T-helper 2 cell treated with Interferon-gamma antibody and Interleukin-4, amounts not matched to agents 100 ng/mL and 5 ng/mL, for 36 hours (primary cell): ENCODE measurements at regions not wholly inside any gene's neighbourhood (a gene's known extent, or its start where the extent isn't known, plus 50 kb on each side); places are given as distances from the start of the nearest gene placed in this dataset.

Experiments
- intact Hi-C: fragments of 100-400 bp; cut with micrococcal nuclease; formaldehyde crosslinking; loops from one replicate; pipeline ENCODE4 v1.15.1; 2023

DNA sequence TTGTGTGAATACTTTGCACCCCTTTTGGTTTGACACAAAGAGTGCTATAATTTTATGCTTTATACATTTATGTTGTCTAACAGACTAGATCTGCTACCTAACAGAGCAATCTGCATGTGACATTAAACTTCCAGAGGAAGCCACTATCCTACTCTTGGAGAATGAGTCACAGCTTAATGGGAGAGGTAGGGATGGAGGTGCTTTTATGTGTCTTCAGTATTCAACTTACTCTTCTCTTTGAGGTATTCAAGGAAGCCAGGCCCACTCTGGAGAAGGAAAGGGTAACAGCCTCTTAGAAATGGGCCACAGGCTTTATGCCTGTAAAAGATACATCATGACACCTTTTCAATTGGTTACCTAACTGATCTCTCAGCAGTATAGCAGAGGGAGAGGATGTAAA, 85.8 kb upstream of the NEUROD1 start:
- intact Hi-C loops = no loop called here

- intact Hi-C loops = no loop called here
Observed at GRCh38 chr2:181770150-181770549, 89.8 kb upstream of the NEUROD1 start.

DNA sequence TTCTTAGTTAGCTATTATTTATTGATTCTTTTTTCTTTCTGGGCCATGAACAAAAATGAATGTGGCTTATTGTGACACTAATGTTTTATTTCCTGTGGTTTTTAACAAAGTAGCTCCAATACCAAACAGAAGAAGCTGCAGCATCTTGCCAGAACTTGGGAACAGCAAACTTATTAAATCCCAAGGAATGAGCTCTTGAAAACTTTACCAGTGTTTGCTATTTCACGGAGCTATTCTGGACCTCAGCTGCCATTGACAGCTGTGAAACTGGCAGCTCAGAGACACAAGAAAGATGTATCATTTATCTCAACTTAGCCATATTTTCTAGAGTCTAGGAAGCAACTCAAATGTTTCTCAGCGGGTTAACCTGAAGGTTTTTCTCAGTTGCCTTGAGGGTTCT, 91.0 kb upstream of the NEUROD1 start:
- intact Hi-C loops = no loop called here

DNA sequence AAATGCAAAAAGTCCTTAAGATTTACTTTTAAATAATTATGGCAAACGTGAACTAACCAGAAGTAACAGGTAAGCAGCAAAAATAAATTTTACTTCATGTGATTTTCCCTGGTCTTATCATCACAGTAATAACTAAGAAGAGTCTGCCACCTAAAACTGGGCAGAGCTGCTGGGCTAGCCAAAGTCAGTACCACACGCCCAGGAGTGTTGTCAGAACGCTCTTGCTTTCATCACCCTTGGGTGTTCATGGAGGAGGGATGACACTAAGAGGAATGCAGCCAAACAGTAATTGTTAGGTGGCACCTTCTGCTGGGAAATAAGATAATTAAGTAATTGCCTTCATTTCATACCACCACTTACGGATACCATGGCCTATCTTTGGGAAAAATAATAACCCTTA, 92.0 kb upstream of the NEUROD1 start:
- intact Hi-C loops = no loop called here

- intact Hi-C loops = no loop called here
Observed at GRCh38 chr2:181772777-181773176, 92.5 kb upstream of the NEUROD1 start.

DNA sequence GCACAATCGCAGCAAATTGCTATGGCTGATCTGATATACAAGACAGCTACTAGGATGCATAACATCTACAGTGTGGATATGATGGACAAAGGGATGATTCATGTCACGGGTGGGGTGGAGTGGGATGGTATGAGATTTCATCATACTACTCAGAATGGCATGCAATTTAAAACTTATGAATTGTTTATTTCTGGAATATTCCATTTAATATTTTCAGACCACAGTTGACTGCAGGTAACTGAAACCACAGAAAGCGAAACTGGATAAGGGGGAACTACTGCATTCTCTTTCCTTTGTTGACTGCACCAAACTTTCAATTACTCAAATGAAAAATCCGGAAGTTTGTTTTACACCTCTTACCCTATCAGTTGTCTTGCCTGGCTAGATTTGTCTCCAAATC, 94.4 kb upstream of the NEUROD1 start:
- intact Hi-C loops = no loop called here

- intact Hi-C loops = no loop called here
Observed at GRCh38 chr2:181776336-181776735, 96.0 kb upstream of the NEUROD1 start.

- intact Hi-C loops = no loop called here
Observed at GRCh38 chr2:181777734-181778133, 97.4 kb upstream of the NEUROD1 start.

DNA sequence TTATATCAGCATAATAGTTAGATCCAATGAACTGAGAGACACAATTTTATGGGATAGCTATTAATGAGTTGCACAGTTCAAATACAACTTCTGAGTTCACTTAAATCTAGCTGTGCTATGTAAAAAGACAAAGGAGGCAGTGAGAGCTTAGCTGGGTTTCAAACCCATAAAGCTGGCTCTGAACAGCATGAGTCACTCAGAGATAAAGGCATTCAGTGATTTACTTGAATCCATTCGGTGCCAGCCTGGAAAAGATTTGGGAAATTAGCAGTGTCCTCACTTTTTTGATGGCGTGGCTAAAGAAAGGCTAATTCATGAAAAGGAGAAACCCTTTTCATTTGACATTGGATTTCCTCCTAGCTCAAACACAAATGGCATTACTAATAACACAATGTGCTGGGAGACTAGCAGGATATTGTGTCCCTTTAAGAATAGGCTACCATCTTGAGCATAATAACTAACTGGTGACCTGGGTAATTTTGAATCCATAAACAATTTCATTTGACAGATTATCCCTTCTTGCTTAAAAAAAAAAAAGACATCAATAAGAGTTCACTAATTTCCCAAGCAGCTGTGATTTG, 98.4 kb upstream of the NEUROD1 start:
- intact Hi-C loops = loop anchor here (1.0 kb wide), 1 partner anchor 13 kb away; no protein-coding TSS in a partner anchor

DNA sequence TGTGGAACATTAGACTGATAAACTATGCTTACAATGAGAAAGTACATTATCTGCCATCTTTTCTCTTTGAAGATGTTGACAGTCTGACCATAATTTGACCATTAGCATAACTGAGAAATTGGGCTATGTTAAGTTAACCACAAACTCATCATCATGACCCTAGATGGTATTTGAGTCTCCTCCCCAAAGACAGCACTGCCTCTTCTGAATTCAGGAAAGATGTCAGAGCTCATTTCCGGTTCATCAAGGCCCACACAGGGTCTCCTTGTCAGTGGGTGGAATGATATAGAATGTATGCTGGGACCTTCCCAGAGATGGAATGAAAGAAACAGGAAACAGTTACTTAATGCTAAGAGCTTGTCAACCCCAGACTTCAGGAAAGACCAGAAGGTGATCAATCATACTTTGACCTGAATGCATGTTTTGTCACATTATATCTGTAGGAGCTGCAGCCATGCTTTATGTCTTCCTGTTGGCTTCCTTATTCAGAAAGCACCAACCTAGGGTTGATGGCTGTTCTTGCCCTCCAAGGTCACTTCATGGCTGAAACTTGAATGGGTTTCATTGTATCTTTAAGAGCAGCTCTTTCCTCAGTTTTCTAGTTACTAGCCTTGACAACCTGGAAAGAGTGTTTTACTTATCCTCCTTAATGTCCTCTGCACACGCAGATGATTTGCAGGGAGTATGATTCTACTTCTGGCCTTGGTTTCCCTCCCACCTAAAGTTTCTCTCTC, 99.1 kb upstream of the NEUROD1 start:
- intact Hi-C loops = loop anchor here (1.0 kb wide), 1 partner anchor 12 kb away; no protein-coding TSS in a partner anchor

DNA sequence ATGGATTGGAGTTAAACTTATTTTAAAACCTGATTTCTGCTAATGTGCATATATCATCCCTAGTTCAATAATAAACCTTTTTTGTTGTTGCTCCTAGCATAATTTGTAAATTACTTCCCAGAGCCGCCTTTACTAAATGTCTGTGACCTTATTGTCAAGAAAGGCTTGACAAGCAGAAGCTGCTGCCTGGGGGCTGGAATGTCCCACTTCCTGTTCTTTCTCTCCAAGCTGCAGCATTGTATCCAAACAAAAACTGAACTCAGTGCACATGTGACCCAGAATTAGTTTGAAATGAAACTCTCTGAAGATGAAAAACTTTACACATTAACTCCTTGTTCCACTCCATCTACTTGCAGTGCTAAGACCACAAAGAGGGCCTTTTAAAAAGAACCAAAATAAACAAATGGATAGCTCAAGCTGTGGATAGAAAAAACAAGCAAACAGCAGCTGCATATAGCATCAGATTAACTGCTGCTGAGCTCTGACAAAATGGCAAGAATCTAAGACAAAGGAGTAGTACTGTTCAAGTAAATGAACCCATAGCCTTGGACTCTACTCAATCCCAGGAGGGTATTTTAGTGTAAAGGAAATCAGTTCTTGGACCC, 99.8 kb upstream of the NEUROD1 start:
- intact Hi-C loops = no loop called here

DNA sequence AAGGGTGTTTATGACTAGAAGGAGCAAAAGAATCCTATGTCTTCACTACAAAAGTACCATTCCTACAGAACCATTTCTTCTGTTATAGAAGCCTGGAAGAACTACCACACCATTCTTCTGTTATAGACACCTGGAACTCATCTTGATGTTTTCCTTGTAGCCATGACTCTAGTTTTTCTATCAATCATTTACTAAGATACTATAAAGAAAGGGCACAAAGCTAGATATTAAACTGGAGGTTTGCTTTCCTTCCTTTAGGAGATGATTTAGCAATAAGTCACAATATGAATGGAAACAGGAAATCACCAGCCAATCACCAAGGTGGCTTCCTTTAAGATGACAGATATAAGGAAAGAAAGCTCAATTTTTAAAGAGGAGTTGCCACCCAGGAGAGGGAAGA, 100.3 kb upstream of the NEUROD1 start:
- intact Hi-C loops = no loop called here

DNA sequence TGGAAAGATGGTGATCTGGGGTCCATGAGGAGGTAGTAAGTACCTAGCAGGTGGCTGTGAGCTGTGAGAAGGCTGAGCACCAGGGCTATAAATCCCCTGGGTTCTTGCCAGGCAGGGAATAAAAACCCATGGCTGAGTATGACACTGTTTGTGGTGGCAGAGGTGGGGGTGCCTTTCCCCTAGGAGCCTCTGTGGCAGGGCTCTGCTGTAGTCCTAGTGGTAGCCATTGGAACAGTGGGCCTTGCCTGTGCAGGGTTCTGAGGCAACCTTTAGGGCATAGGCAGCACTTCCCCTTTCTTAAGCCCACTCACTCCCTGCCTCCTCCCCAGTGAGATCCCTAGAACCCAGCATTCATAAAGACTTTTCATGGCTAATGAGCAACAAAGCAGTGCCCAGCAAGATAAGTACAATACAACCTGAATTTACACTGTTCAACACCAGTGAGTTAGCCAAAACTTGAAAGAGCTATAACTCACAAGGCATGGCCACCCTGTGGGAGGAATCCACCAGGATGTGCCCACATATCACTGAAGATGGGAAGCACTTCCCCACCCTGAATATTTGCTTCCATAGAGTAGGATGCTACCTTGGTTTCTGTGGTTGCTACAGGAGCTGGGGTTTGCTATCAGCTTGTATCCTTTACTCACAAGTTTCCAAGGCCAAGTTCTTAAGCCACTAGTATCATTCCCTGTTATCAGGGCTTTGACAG, 100.9 kb upstream of the NEUROD1 start:
- intact Hi-C loops = no loop called here

DNA sequence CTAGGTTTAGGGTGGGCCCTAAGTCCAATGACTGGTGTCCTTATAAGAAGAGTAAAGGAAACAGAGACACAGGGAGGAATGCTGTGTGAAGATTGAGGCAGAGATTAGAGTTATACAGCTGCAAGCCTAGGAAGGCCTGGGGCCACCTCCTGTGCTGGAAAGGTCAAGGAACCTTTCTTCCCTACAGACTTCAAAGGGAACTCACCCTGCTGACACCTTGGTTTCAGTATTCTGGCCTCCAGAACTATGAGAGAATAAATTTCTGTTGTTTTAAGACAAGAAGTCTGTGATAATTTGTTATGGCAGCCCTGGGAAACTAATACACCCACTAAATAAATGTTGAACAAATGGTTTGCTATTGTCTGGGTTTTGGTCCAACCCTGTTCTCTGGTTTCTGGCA, 102.3 kb upstream of the NEUROD1 start:
- intact Hi-C loops = no loop called here

DNA sequence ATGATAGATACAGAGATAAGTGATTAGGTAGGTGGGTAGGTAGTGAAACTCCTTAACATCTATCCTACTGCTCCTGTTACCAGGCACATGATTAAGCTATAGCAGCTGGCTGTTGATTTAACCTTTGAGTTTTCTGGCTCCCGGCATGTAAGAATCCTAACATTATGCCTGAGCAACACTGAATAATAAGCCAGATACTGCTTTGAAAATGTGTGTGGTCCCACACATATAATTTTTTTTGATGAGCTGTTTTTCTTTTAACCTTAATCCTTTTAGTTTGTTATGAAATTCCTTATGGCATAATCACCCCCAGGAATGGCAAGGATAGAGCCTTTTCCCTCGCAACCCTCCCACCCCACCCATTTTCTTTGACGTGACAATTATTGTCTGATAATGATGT, 104.2 kb upstream of the NEUROD1 start:
- intact Hi-C loops = no loop called here

DNA sequence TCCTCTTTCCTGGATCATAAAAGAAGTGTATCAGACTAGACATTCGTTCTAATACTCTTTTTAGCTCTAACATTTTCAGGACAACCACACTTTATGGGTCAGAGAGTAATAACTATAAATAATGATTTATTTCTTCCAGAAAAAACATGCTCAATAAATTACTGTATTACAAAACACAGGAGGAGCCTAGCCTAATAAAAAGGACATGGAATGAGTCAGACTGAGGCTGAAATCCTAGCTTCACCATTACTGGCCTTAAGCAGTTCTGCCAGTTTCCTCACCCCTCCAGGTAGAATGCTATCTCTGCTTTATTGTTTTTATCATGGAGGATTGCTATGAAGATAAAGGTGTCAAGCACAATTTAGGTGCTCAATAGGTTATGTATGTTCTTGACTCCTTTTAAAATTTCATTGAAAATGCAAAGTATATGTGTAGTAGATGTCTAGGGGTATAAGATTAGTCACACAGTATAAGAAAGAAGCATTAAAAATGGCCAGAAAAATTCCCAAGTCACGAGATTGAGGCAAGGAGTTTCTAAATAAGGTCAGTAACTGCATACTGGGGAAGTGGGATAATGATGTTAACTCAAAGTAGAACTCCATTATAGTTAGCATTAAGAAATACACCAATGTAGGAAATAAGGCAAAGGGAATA, 105.5 kb upstream of the NEUROD1 start:
- intact Hi-C loops = no loop called here

GRCh38 chr2:181786371-181787228, 104.9 kb upstream of the ITPRID2 start:
- intact Hi-C loops = no loop called here

DNA sequence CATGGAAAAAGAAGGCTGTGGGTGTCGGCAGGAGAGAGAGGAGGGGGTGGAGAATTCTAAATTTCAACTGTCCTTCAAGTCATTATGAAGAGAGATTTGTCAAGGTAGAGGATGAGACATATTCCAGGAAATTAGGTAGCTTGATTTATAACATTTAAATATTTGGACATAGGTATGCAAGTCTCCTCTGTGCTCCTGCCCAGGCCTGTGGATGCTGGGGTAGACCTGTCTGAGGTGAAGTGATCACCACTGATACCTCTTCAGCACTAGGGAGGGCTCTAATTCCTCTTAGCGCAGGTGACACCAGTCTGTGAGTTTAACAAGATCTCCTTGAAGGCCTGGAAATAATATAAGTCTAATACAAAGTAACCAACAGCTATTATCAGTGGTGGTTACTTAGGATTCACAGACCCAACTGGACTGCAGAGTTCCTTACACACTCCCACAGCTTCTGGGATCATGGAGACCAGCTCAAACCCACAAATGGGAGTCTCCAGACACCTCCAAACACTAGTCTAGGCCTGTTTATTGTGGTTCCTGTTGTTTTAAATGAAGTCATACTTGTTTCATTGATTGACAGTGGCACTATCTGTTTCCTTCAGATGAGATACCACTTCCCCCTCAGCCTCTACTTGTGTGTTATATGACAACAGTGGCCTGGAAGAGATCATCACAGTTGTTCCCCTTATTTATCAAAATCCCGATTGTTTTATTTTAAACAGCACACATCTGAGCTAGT, 104.1 kb upstream of the ITPRID2 start:
- intact Hi-C loops = no loop called here

- intact Hi-C loops = no loop called here
Observed at GRCh38 chr2:181788897-181789555, 102.5 kb upstream of the ITPRID2 start.
